Neuronal stem cell (in vitro differentiated cells): ENCODE measurements at regions not wholly inside any gene's neighbourhood (a gene's known extent, or its start where the extent isn't known, plus 50 kb on each side); places are given as distances from the start of the nearest gene placed in this dataset.

ENCODE experiments used
- DNase-seq: peaks from one replicate; pipeline ENCODE4 v3.0.0-alpha.2; 2013; ENCODE audit warnings: low spot score
- H2AFZ ChIP-seq: one replicate; pipeline ENCODE4 v1.6.1; 2013; ENCODE audit warnings: mild to moderate bottlenecking, low read length, inconsistent platforms
- H2AK5ac ChIP-seq: 2 replicates; pipeline ENCODE4 v1.6.1; 2013; ENCODE audit warnings: low read depth, mild to moderate bottlenecking, inconsistent platforms, low read length, moderate library complexity, mixed read lengths
- H2BK120ac ChIP-seq: 2 replicates; pipeline ENCODE4 v1.6.1; 2013; ENCODE audit warnings: low read depth, mild to moderate bottlenecking, inconsistent platforms, low read length, moderate library complexity, mixed read lengths
- H2BK12ac ChIP-seq: one replicate; pipeline ENCODE4 v1.6.1; 2013; ENCODE audit warnings: low read length, inconsistent platforms
- H2BK15ac ChIP-seq: 2 replicates; pipeline ENCODE4 v1.6.1; 2013; ENCODE audit warnings: mild to moderate bottlenecking, low read length, inconsistent platforms, mixed read lengths
- H2BK5ac ChIP-seq: one replicate; pipeline ENCODE4 v1.6.1; 2013; ENCODE audit warnings: inconsistent platforms, mild to moderate bottlenecking, low read length, moderate library complexity
- H3K14ac ChIP-seq: one replicate; pipeline ENCODE4 v1.6.1; 2013; ENCODE audit warnings: low read length, inconsistent platforms
- H3K18ac ChIP-seq: 2 replicates; pipeline ENCODE4 v1.6.1; 2013; ENCODE audit warnings: low read length, inconsistent platforms
- H3K23ac ChIP-seq: 2 replicates; pipeline ENCODE4 v1.6.1; 2013; ENCODE audit warnings: low read depth, mild to moderate bottlenecking, mixed read lengths, low read length, inconsistent platforms; ENCODE audit not compliant: poor library complexity
- H3K27ac ChIP-seq: replicated peaks from 3 replicates; pipeline ENCODE4 v1.5.1; 2013; ENCODE audit warnings: low read length, inconsistent platforms
- H3K27me3 ChIP-seq, 3 experiments: 2 replicates each; pipeline ENCODE4 v1.6.1; 2013; ENCODE audit warnings: low read length in 3 of 3, mild to moderate bottlenecking in 2 of 3, inconsistent platforms in 1 of 3, low read depth in 1 of 3, mixed read lengths in 1 of 3, moderate library complexity in 1 of 3; ENCODE audit not compliant: control insufficient read depth in 3 of 3, insufficient read depth in 3 of 3
- H3K36me3 ChIP-seq, 2 donors: replicated peaks in 1 of 2; 2 replicates each; pipeline ENCODE4 v1.6.1; 2013; ENCODE audit warnings: low read length in 2 of 2; ENCODE audit not compliant: control insufficient read depth in 2 of 2, insufficient read depth in 2 of 2
- H3K4ac ChIP-seq: 2 replicates; pipeline ENCODE4 v1.6.1; 2013; ENCODE audit warnings: inconsistent platforms, mild to moderate bottlenecking, low read length, moderate library complexity
- H3K4me1 ChIP-seq, 2 donors: 1 replicate in 1 of 2; 2 replicates in 1 of 2; pipeline ENCODE4 v1.6.1; 2013; ENCODE audit warnings: low read length in 2 of 2, low read depth in 1 of 2; ENCODE audit not compliant: control insufficient read depth in 2 of 2, insufficient read depth in 1 of 2
- H3K4me2 ChIP-seq: one replicate; pipeline ENCODE4 v1.6.1; 2013; ENCODE audit warnings: mild to moderate bottlenecking, low read length, inconsistent platforms; ENCODE audit not compliant: insufficient read depth, poor library complexity, severe bottlenecking
- H3K4me3 ChIP-seq, 2 donors: 2 replicates each; pipeline ENCODE4 v1.5.1; 2013; ENCODE audit warnings: low read length in 2 of 2, mild to moderate bottlenecking in 2 of 2, inconsistent platforms in 1 of 2, moderate library complexity in 1 of 2
- H3K79me1 ChIP-seq: one replicate; pipeline ENCODE4 v1.6.1; 2013; ENCODE audit warnings: low read depth, mild to moderate bottlenecking, inconsistent platforms, low read length, moderate library complexity
- H3K9ac ChIP-seq: one replicate; pipeline ENCODE4 v1.6.1; 2013; ENCODE audit warnings: mild to moderate bottlenecking, low read depth, low read length, inconsistent platforms; ENCODE audit not compliant: poor library complexity
- H3K9me3 ChIP-seq, 2 donors: replicated peaks in 1 of 2; 2 replicates each; pipeline versions ENCODE3 to v1.6.1; 2013; ENCODE audit warnings: low read length in 2 of 2, mild to moderate bottlenecking in 2 of 2, inconsistent platforms in 1 of 2, low read depth in 1 of 2, mixed read lengths in 1 of 2, moderate library complexity in 1 of 2; ENCODE audit not compliant: control insufficient read depth in 2 of 2, insufficient read depth in 1 of 2
- H4K8ac ChIP-seq: one replicate; pipeline ENCODE4 v1.6.1; 2013; ENCODE audit warnings: low read depth, mild to moderate bottlenecking, inconsistent platforms, low read length, moderate library complexity
- H4K91ac ChIP-seq: one replicate; pipeline ENCODE4 v1.6.1; 2013; ENCODE audit warnings: low read length, low read depth, mild to moderate bottlenecking, inconsistent platforms; ENCODE audit not compliant: poor library complexity
- WGBS, 2 donors: extraction: QIAGEN DNeasy Blood & Tissue Kit; methylation state at CpG; one replicate each; pipeline ENCODE4 v1.1.7; 2013; ENCODE audit warnings: missing lambda C conversion rate in 2 of 2, mixed read lengths in 1 of 2; ENCODE audit not compliant: insufficient read length in 2 of 2, insufficient replicate concordance in 1 of 2; ENCODE audit errors: extremely low coverage in 2 of 2; 5-methylcytosine and 5-hydroxymethylcytosine counted together

- H2BK5ac ChIP-seq: no peak overlapping the region
- H3K27ac ChIP-seq: no peak overlapping the region
- no peak overlapping the region for H4K91ac ChIP-seq
- H2AFZ ChIP-seq: no peak overlapping the region
- no peak overlapping the region for H2BK120ac ChIP-seq
- H3K18ac ChIP-seq: no peak overlapping the region
- peaks cover 0 to 1% (median 0%) of the 10 kb centered on the region in 3 experiments for H3K27me3 ChIP-seq
- no peak for DNase-seq
- H3K23ac ChIP-seq: no peak overlapping the region
- H2AK5ac ChIP-seq: no peak overlapping the region
- no peak overlapping the region for H2BK15ac ChIP-seq
- H3K4ac ChIP-seq: no peak overlapping the region
- H3K4me2 ChIP-seq: no peak overlapping the region
- H3K14ac ChIP-seq: no peak overlapping the region
- no CpG with 5 or more reads among the region's 3 CpGs for WGBS, 2 donors
- no peaks in the 10 kb centered on the region for H3K9me3 ChIP-seq
- no peak overlapping the region for H2BK12ac ChIP-seq
- no peak overlapping the region for H3K4me3 ChIP-seq
- no peaks in the 10 kb centered on the region for H3K36me3 ChIP-seq
- no peaks in the 10 kb centered on the region for H3K4me1 ChIP-seq
- H3K79me1 ChIP-seq: no peaks in the 10 kb centered on the region
- no peak overlapping the region for H3K9ac ChIP-seq
- no peak overlapping the region for H4K8ac ChIP-seq
These were observed 770.4 kb upstream of the SEMA6D start for GRCh38 chr15:46946953-46947352.

DNA sequence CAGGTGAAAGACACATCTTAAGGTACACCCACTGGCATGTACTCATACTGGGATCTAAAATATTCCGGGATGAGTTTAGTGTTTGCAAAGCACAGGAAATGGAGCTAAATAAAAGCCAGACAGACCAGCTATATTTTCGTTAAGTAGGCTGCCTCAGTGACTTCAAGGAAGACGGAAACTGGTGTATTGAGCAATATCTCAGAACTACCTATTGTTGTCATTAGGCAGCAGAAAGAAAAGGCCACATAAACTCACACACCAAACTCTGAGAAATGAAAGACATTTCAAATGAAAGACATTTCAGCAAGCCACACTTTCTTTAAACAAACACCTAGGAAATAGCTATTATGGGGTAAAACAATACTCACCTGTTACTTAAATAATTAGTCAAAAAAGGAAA lies 761.7 kb upstream of the SEMA6D start:
- Histone ChIP-seq H3K4me1 (no peaks in the 10 kb centered on the region), H2BK12ac (no peak overlapping the region), H3K27me3 (no peaks in the 10 kb centered on the region), H2AFZ (no peak overlapping the region), H3K4me2 (no peak overlapping the region), H3K79me1 (no peaks in the 10 kb centered on the region), H4K8ac (no peak overlapping the region), H3K27ac (no peak overlapping the region), H3K36me3 (no peaks in the 10 kb centered on the region), H3K18ac (no peak overlapping the region), H2BK5ac (no peak overlapping the region), H3K14ac (no peak overlapping the region), H3K9me3 (no peaks in the 10 kb centered on the region), H3K4me3 (no peak overlapping the region), H2AK5ac (no peak overlapping the region), H4K91ac (no peak overlapping the region), H2BK15ac (no peak overlapping the region), H2BK120ac (no peak overlapping the region), H3K9ac (no peak overlapping the region), H3K23ac (no peak overlapping the region), H3K4ac (no peak overlapping the region)
- no peak for DNase-seq
- no CpG with 5 or more reads among the region's 3 CpGs for WGBS, 2 donors

DNA sequence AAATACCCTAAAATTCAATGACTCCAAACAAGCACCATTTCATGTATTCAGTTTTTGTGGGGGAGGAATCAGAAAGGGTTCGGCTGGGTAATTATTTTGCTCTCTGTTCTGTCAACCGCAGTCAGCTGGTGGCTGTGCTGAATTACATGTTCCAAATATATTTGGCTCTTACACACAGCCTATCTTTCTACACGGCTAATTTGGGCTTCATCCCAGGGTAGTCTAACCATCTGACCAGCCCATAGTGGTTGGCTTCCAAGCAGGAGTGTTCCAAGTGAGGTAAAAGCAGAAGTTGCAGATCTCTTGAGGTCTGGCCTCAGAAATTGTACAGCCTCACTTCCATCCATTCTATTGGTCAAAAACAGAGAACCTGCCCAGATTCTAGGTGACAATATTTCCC lies 760.8 kb upstream of the SEMA6D start:
- no peak overlapping the region for H3K27ac ChIP-seq

GRCh38 chr15:46956881-46957280 lies 760.4 kb upstream of the SEMA6D start:
- Histone ChIP-seq H3K4me3 (no peak overlapping the region), H2BK15ac (no peak overlapping the region), H3K14ac (no peak overlapping the region), H3K9ac (no peak overlapping the region), H3K79me1 (no peaks in the 10 kb centered on the region), H3K36me3 (no peaks in the 10 kb centered on the region), H2AK5ac (no peak overlapping the region), H2BK5ac (no peak overlapping the region), H2BK12ac (no peak overlapping the region), H3K4ac (no peak overlapping the region), H3K23ac (no peak overlapping the region), H3K4me1 (peaks cover 0 to 2% of the 10 kb centered on the region in 2 donors), H3K4me2 (no peak overlapping the region), H3K18ac (no peak overlapping the region), H3K27me3 (no peaks in the 10 kb centered on the region), H2AFZ (no peak overlapping the region), H4K8ac (no peak overlapping the region), H3K9me3 (no peaks in the 10 kb centered on the region), H4K91ac (no peak overlapping the region), H3K27ac (no peak overlapping the region), H2BK120ac (no peak overlapping the region)
- no peak for DNase-seq
- WGBS, 2 donors: no CpG with 5 or more reads among the region's 1 CpG

More for the DNA sequence above, 760.8 kb upstream of the SEMA6D start:
- Histone ChIP-seq H2BK15ac (no peak overlapping the region), H3K36me3 (no peaks in the 10 kb centered on the region), H3K79me1 (no peaks in the 10 kb centered on the region), H3K4ac (no peak overlapping the region), H2BK120ac (no peak overlapping the region), H3K23ac (no peak overlapping the region), H2AFZ (no peak overlapping the region), H3K9ac (no peak overlapping the region), H3K14ac (no peak overlapping the region), H2BK12ac (no peak overlapping the region), H4K91ac (no peak overlapping the region), H4K8ac (no peak overlapping the region), H3K27me3 (no peaks in the 10 kb centered on the region), H3K4me2 (no peak overlapping the region), H3K9me3 (no peaks in the 10 kb centered on the region), H2AK5ac (no peak overlapping the region), H3K4me1 (no peaks in the 10 kb centered on the region), H3K18ac (no peak overlapping the region), H3K4me3 (no peak overlapping the region), H2BK5ac (no peak overlapping the region)
- DNase-seq: no peak
- WGBS, 2 donors: no CpG with 5 or more reads among the region's 3 CpGs
